GM12878 (cell line): ENCODE measurements at regions not wholly inside any gene's neighbourhood (a gene's known extent, or its start where the extent isn't known, plus 50 kb on each side); places are given as distances from the start of the nearest gene placed in this dataset.

Experiments
- ASH2L ChIP-seq: fragments of 300-600, 200-600 bp; sonication (generic); IDR thresholded peaks from 2 replicates; pipeline ENCODE4 v1.6.1; 2017; ENCODE audit warnings: low read depth, mild to moderate bottlenecking, borderline replicate concordance
- BRCA1 ChIP-seq: IDR thresholded peaks from 2 replicates; pipeline ENCODE4 v1.6.1; 2011; ENCODE audit warnings: low read depth, low read length, improper control_type of control experiment
- CEBPZ ChIP-seq: fragments of 150-350 bp; IDR thresholded peaks from 2 replicates; pipeline ENCODE4 v1.6.1; 2016; ENCODE audit warnings: low read depth, low read length
- CREB1 ChIP-seq: IDR thresholded peaks from 2 replicates; pipeline ENCODE4 v1.6.1; 2012; ENCODE audit warnings: low read depth, mild to moderate bottlenecking, inconsistent platforms
- EP300 ChIP-seq, 2 experiments: fragments of 150-350 bp in 1 of 2; IDR thresholded peaks; 2 replicates each; pipeline ENCODE4 v1.6.1; 2011 to 2012; ENCODE audit warnings: low read depth in 2 of 2, low read length in 2 of 2, borderline replicate concordance in 1 of 2, improper control_type of control experiment in 1 of 2, inconsistent platforms in 1 of 2; ENCODE audit not compliant: control insufficient read depth in 1 of 2
- ESRRA ChIP-seq: IDR thresholded peaks from 2 replicates; pipeline ENCODE4 v1.6.1; 2012; ENCODE audit warnings: mild to moderate bottlenecking, low read length, improper control_type of control experiment
- FOXM1 ChIP-seq: IDR thresholded peaks from 2 replicates; pipeline ENCODE4 v1.6.1; 2012; ENCODE audit warnings: low read depth, mild to moderate bottlenecking, inconsistent platforms, low read length, moderate library complexity
- IKZF2 ChIP-seq, 2 experiments: fragments of 450-650 bp; IDR thresholded peaks; 2 replicates each; pipeline ENCODE4 v1.6.1; 2017; ENCODE audit warnings: mild to moderate bottlenecking in 2 of 2, moderate library complexity in 2 of 2
- MLLT1 ChIP-seq: fragments of 450-650 bp; IDR thresholded peaks from 2 replicates; pipeline ENCODE4 v1.6.1; 2016; ENCODE audit warnings: mild to moderate bottlenecking
- NR2C1 ChIP-seq: fragments of 450-650 bp; IDR thresholded peaks from 2 replicates; pipeline ENCODE4 v1.6.1; 2017; ENCODE audit warnings: antibody characterized with exemption, mild to moderate bottlenecking, moderate library complexity
- PRDM15 ChIP-seq: fragments of 450-650 bp; formaldehyde crosslinking; IDR thresholded peaks from 2 replicates; pipeline ENCODE4 v1.4.0; 2020; ENCODE audit warnings: mild to moderate bottlenecking, moderate library complexity
- RELA ChIP-seq: fragments of 450-650 bp; IDR thresholded peaks from 2 replicates; pipeline ENCODE4 v1.8.0; 2014; ENCODE audit warnings: borderline replicate concordance; ENCODE audit not compliant: partially characterized antibody
- SMAD1 ChIP-seq: fragments of 450-650 bp; IDR thresholded peaks from 2 replicates; pipeline ENCODE4 v1.6.1; 2018; ENCODE audit warnings: mild to moderate bottlenecking, low read depth; ENCODE audit not compliant: partially characterized antibody
- SP1 ChIP-seq: IDR thresholded peaks from one replicate; pipeline ENCODE4 v1.6.1; 2011; ENCODE audit warnings: low read depth, low read length
- SUPT20H ChIP-seq: IDR thresholded peaks from 2 replicates; pipeline ENCODE4 v1.6.1; 2011; ENCODE audit warnings: low read depth, mild to moderate bottlenecking, low read length, moderate library complexity, borderline replicate concordance; ENCODE audit not compliant: control insufficient read depth
- TARDBP ChIP-seq: IDR thresholded peaks from 2 replicates; pipeline ENCODE4 v1.6.1; 2016; ENCODE audit warnings: borderline replicate concordance
- WRNIP1 ChIP-seq: IDR thresholded peaks from 2 replicates; pipeline ENCODE4 v1.6.1; 2011; ENCODE audit warnings: low read depth, low read length, improper control_type of control experiment, borderline replicate concordance
- ZBTB11 ChIP-seq: fragments of 450-650 bp; formaldehyde crosslinking; IDR thresholded peaks from 2 replicates; pipeline ENCODE4 v1.5.0; 2022; ENCODE audit warnings: mild to moderate bottlenecking, missing genetic modification characterization
- ZNF384 ChIP-seq: IDR thresholded peaks from 2 replicates; pipeline ENCODE4 v1.6.1; 2012; ENCODE audit warnings: low read depth, mild to moderate bottlenecking, low read length, improper control_type of control experiment, borderline replicate concordance
- ZZZ3 ChIP-seq: IDR thresholded peaks from 2 replicates; pipeline ENCODE4 v1.6.1; 2011; ENCODE audit warnings: low read depth; ENCODE audit not compliant: control insufficient read depth, insufficient read length

- no peak for TF ChIP-seq ZBTB11 (CRISPR knock-in tag)
- TF ChIP-seq ASH2L: no peak
- TF ChIP-seq ZZZ3: no peak
- TF ChIP-seq TARDBP: no peak
- no peak for TF ChIP-seq ZNF384
- no peak for TF ChIP-seq CEBPZ
- TF ChIP-seq PRDM15 (CRISPR knock-in tag): no peak
- TF ChIP-seq NR2C1: no peak
- TF ChIP-seq ESRRA: no peak
- TF ChIP-seq IKZF2 (IDR thresholded peaks at IDR 0.05): peak; percentile 38 to 65; a peak in 3 of 4 replicates
- TF ChIP-seq RELA: no peak
- no peak for TF ChIP-seq CREB1
- no peak for TF ChIP-seq FOXM1
- no peak for TF ChIP-seq SP1
- no peak for TF ChIP-seq SUPT20H
- no peak for TF ChIP-seq BRCA1
- TF ChIP-seq MLLT1: no peak
- TF ChIP-seq SMAD1: no peak
- TF ChIP-seq EP300 (IDR thresholded peaks at IDR 0.05; ENCODE audit: borderline replicate concordance in 1 of 2, control insufficient read depth in 1 of 2, low read depth in 2 of 2, low read length in 2 of 2): no peak
- TF ChIP-seq WRNIP1: no peak
Observed at GRCh38 chr5:68443091-68443490, 227.5 kb downstream of the PIK3R1 start (continued).
